ENCODE measurements at regions not wholly inside any gene's neighbourhood (a gene's known extent, or its start where the extent isn't known, plus 50 kb on each side); places are given as distances from the start of the nearest gene placed in this dataset.

- H3K4me1 ChIP-seq (ENCODE audit: control insufficient read depth in 1 of 2, low read depth in 2 of 2): peaks cover 0 to under 1% of the 10 kb centered on the region in 2 donors
- H3K27ac ChIP-seq: no peak overlapping the region
- no peak for TF ChIP-seq CTCF (IDR thresholded peaks at IDR 0.05)
- no peaks in the 10 kb centered on the region for H3K27me3 ChIP-seq (replicated peaks; ENCODE audit: insufficient read depth)
- DNase-seq (ENCODE audit: low spot score) (no peak), ATAC-seq (ENCODE audit: insufficient number of reproducible peaks, low FRiP score, low read depth) (no peak)
- H3K36me3 ChIP-seq: no peaks in the 10 kb centered on the region
- H3K4me3 ChIP-seq: no peak overlapping the region
- H3K9me3 ChIP-seq: no peaks in the 10 kb centered on the region
These were observed 126.7 kb downstream of the TLR5 start for GRCh38 chr1:223016381-223016780.

- Histone ChIP-seq H3K9me3 (no peaks in the 10 kb centered on the region), H3K4me1 (ENCODE audit: control insufficient read depth in 1 of 2, low read depth in 2 of 2) (no peaks in the 10 kb centered on the region), H3K4me3 (no peak overlapping the region), H3K27ac (no peak overlapping the region), H3K27me3 (replicated peaks; ENCODE audit: insufficient read depth) (no peaks in the 10 kb centered on the region), H3K36me3 (no peaks in the 10 kb centered on the region)
- no peak for TF ChIP-seq CTCF (IDR thresholded peaks at IDR 0.05)
- DNase-seq (ENCODE audit: low spot score) (no peak), ATAC-seq (ENCODE audit: insufficient number of reproducible peaks, low FRiP score, low read depth) (no peak)
These were observed 126.2 kb downstream of the TLR5 start for GRCh38 chr1:223016890-223017289.

GRCh38 chr1:223017291-223017690, 125.8 kb downstream of the TLR5 start:
- no peak overlapping the region for H3K27ac ChIP-seq
- H3K36me3 ChIP-seq: no peaks in the 10 kb centered on the region
- no peaks in the 10 kb centered on the region for H3K4me1 ChIP-seq (ENCODE audit: control insufficient read depth in 1 of 2, low read depth in 2 of 2)
- TF ChIP-seq CTCF (IDR thresholded peaks at IDR 0.05): no peak
- H3K9me3 ChIP-seq: no peaks in the 10 kb centered on the region
- ATAC-seq (ENCODE audit: insufficient number of reproducible peaks, low FRiP score, low read depth) (no peak), DNase-seq (ENCODE audit: low spot score) (no peak)
- H3K27me3 ChIP-seq (replicated peaks; ENCODE audit: insufficient read depth): no peaks in the 10 kb centered on the region
- no peak overlapping the region for H3K4me3 ChIP-seq

DNA sequence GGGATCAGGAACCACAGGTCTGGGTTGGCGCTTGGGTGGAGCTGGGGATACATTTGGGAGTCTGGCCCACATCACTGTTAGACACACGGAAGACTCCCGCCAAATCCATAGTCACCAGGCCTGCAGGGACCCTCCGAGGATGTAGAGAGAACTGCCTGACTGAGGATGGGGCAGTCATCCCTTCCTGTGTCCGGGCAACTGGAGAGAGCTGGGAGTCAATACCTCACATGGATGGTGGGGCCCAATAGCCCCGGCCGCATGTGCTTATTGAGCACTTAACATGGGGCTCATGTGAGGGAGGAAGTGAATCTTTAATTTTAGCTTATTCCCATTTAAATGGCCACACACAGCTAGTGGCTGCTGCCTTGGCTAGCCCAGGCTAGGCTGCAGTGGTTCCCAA, 124.5 kb downstream of the TLR5 start:
- Histone ChIP-seq H3K27ac (no peak overlapping the region), H3K4me3 (no peak overlapping the region), H3K9me3 (no peaks in the 10 kb centered on the region), H3K36me3 (no peaks in the 10 kb centered on the region), H3K27me3 (replicated peaks; ENCODE audit: insufficient read depth) (no peaks in the 10 kb centered on the region), H3K4me1 (ENCODE audit: control insufficient read depth in 1 of 2, low read depth in 2 of 2) (no peaks in the 10 kb centered on the region)
- TF ChIP-seq CTCF (IDR thresholded peaks at IDR 0.05): no peak
- DNase-seq (ENCODE audit: low spot score) (no peak), ATAC-seq (ENCODE audit: insufficient number of reproducible peaks, low FRiP score, low read depth) (no peak)

- Histone ChIP-seq H3K4me3 (no peak overlapping the region), H3K27ac (no peak overlapping the region), H3K27me3 (replicated peaks; ENCODE audit: insufficient read depth) (no peaks in the 10 kb centered on the region), H3K36me3 (no peaks in the 10 kb centered on the region), H3K4me1 (ENCODE audit: control insufficient read depth in 1 of 2, low read depth in 2 of 2) (no peaks in the 10 kb centered on the region), H3K9me3 (no peaks in the 10 kb centered on the region)
- TF ChIP-seq CTCF (IDR thresholded peaks at IDR 0.05): no peak
- ATAC-seq (ENCODE audit: insufficient number of reproducible peaks, low FRiP score, low read depth): no peak
- no peak for DNase-seq (ENCODE audit: low spot score)
These were observed 123.8 kb downstream of the TLR5 start for GRCh38 chr1:223019256-223019655.
